CD4-positive, CD25-positive, alpha-beta regulatory T cell (primary cell): ENCODE measurements at regions not wholly inside any gene's neighbourhood (a gene's known extent, or its start where the extent isn't known, plus 50 kb on each side); places are given as distances from the start of the nearest gene placed in this dataset.

ENCODE experiments used
- ATAC-seq, 2 donors: fragments of 150-1000 bp; cut with Tn5 transposase; one replicate each; pipeline ENCODE4 v1.10.0; 2021; ENCODE audit warnings: low read depth in 2 of 2, moderate number of reproducible peaks in 2 of 2, moderate library complexity in 1 of 2
- DNase-seq, 3 donors: peaks; one replicate each; pipeline versions ENCODE4 v3.0.0 to v3.0.0-alpha.2; 2012 to 2022; ENCODE audit warnings: mixed read lengths in 1 of 3
- H3K27ac ChIP-seq: one replicate; pipeline ENCODE4 v1.7.0; 2013; ENCODE audit warnings: mild to moderate bottlenecking, low read length; ENCODE audit not compliant: insufficient read depth, poor library complexity, severe bottlenecking
- H3K27me3 ChIP-seq: one replicate; pipeline ENCODE4 v1.7.0; 2013; ENCODE audit warnings: low read length; ENCODE audit not compliant: control insufficient read depth, insufficient read depth
- H3K36me3 ChIP-seq: one replicate; pipeline ENCODE4 v1.7.0; 2013; ENCODE audit warnings: mild to moderate bottlenecking, low read length, moderate library complexity; ENCODE audit not compliant: control insufficient read depth, insufficient read depth
- H3K4me1 ChIP-seq: 2 replicates; pipeline ENCODE4 v1.7.0; 2013; ENCODE audit warnings: mild to moderate bottlenecking, low read length; ENCODE audit not compliant: insufficient read depth, control insufficient read depth, poor library complexity, severe bottlenecking
- H3K4me3 ChIP-seq: one replicate; pipeline ENCODE4 v1.7.0; 2013; ENCODE audit warnings: low read depth, mild to moderate bottlenecking, low read length, moderate library complexity
- H3K9me3 ChIP-seq, 2 experiments: 1 replicate in 1 of 2; 2 replicates in 1 of 2; pipeline ENCODE4 v1.7.0; 2013; ENCODE audit warnings: low read length in 2 of 2, mild to moderate bottlenecking in 1 of 2, moderate library complexity in 1 of 2; ENCODE audit not compliant: control insufficient read depth in 2 of 2
- H3K27ac Mint-ChIP-seq, 3 donors: one replicate each; pipeline ENCODE4 v1.8.0; 2020 to 2022; ENCODE audit warnings: mild to moderate bottlenecking in 3 of 3, mixed read lengths in 3 of 3, moderate library complexity in 2 of 3
- H3K27me3 Mint-ChIP-seq: one replicate; pipeline ENCODE4 v1.8.0; 2022; ENCODE audit warnings: mild to moderate bottlenecking, mixed read lengths
- H3K36me3 Mint-ChIP-seq: one replicate; pipeline ENCODE4 v1.8.0; 2020; ENCODE audit warnings: mixed read lengths
- H3K4me1 Mint-ChIP-seq, 4 donors: one replicate each; pipeline ENCODE4 v1.8.0; 2020 to 2022; ENCODE audit warnings: mixed read lengths in 4 of 4, mild to moderate bottlenecking in 1 of 4
- H3K4me3 Mint-ChIP-seq, 4 donors: one replicate each; pipeline ENCODE4 v1.8.0; 2020 to 2022; ENCODE audit warnings: mild to moderate bottlenecking in 4 of 4, mixed read lengths in 4 of 4, moderate library complexity in 3 of 4
- H3K9me3 Mint-ChIP-seq, 7 donors: one replicate each; pipeline ENCODE4 v1.8.0; 2020 to 2022; ENCODE audit warnings: mixed read lengths in 7 of 7, mild to moderate bottlenecking in 3 of 7, moderate library complexity in 2 of 7

DNA sequence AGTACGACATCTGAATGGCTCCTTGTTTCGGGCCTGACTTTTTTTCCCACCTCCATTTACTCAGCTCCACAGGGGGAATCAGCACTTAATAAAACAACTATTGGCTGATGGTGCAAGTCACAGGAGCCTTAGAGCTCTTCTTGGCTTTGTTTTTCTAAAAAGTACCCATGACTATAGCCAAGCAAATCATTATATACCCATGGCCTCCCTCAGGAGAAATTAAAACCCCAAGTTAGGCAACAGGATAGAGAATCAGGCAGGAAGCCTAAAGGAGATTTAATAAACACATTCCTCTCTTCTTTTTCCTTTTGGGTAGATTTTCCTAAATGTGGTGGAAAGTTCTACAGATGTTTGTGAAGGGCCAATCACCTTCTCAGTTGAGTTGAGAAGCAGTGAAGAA, 91.9 kb upstream of the RBPJ start:
- ATAC-seq (no peak), DNase-seq (no peak)
- Mint-ChIP-seq H3K27ac (no peak overlapping the region), H3K9me3 (peaks cover 0 to 4% (median 0%) of the 10 kb centered on the region in 7 donors), H3K4me3 (no peak overlapping the region), H3K4me1 (peaks cover 4 to 17% (median 15%) of the 10 kb centered on the region in 4 donors), H3K27me3 (no peaks in the 10 kb centered on the region), H3K36me3 (no peaks in the 10 kb centered on the region)
- Histone ChIP-seq H3K4me3 (no peak overlapping the region), H3K27me3 (no peaks in the 10 kb centered on the region), H3K27ac (no peak overlapping the region), H3K9me3 (no peaks in the 10 kb centered on the region), H3K4me1 (peaks cover 6% of the 10 kb centered on the region), H3K36me3 (no peaks in the 10 kb centered on the region)

DNA sequence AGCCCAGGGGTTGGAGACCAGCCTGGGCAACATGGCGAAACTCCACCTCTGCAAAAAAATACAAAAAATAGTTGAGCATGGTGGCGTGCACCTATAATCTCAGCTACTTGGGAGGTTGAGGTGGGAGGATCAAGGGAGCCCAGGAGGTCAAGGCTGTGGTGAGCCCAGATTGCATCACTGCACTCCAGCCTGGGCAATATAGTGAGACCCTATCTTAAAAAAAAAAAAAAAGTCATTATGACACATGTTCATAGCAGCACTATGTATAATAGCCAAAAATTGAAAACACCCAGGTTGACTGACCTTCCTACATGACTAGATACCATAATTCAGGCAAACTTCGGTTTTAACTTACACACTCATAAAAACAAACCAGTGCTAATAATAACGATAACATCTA, 90.8 kb upstream of the RBPJ start:
- peaks cover 6% of the 10 kb centered on the region for H3K4me1 ChIP-seq
- no peak overlapping the region for H3K4me3 Mint-ChIP-seq
- no peak overlapping the region for H3K27ac ChIP-seq
- no peaks in the 10 kb centered on the region for H3K9me3 ChIP-seq
- DNase-seq (no peak), ATAC-seq (no peak)
- H3K27me3 ChIP-seq: no peaks in the 10 kb centered on the region
- H3K27ac Mint-ChIP-seq: no peak overlapping the region
- no peaks in the 10 kb centered on the region for H3K27me3 Mint-ChIP-seq
- no peaks in the 10 kb centered on the region for H3K36me3 Mint-ChIP-seq
- H3K4me1 Mint-ChIP-seq: peaks cover 4 to 25% (median 20%) of the 10 kb centered on the region in 4 donors
- no peak overlapping the region for H3K4me3 ChIP-seq
- H3K36me3 ChIP-seq: no peaks in the 10 kb centered on the region
- peaks cover 0 to 5% (median 0%) of the 10 kb centered on the region in 7 donors for H3K9me3 Mint-ChIP-seq

DNA sequence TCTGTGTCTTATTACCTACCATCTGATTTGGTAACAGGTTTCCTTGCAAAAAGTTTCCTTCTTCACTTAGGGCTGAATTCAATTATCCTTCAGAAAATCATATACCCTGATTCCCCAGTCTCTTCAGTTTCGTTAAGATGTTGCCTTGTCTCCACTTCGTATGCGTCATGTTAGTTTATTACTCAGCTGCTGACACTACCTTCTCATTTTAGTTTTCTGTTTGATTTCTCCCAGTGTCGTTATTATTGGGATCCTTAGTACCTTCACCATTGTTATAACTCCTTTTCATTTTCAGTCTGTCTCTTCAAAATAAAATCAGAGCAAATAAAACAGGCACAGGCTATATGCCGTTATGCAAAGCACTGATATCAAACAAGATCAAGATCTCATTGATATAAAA, 87.5 kb upstream of the RBPJ start:
- DNase-seq: no peak
- peaks cover 9% of the 10 kb centered on the region for H3K27me3 Mint-ChIP-seq
- Histone ChIP-seq H3K27ac (peak overlapping the region; percentile 30), H3K27me3 (peaks cover 2% of the 10 kb centered on the region), H3K4me3 (peak overlapping the region; percentile 54), H3K4me1 (peaks cover 6% of the 10 kb centered on the region), H3K36me3 (no peaks in the 10 kb centered on the region), H3K9me3 (no peaks in the 10 kb centered on the region)
- H3K4me1 Mint-ChIP-seq: peaks cover 4 to 26% (median 20%) of the 10 kb centered on the region in 4 donors
- peak overlapping the region in 2 of 3 donors; percentile 19 to 74 for H3K27ac Mint-ChIP-seq
- H3K36me3 Mint-ChIP-seq: no peaks in the 10 kb centered on the region
- peak overlapping the region in 2 of 4 donors; percentile 2 to 30 for H3K4me3 Mint-ChIP-seq
- H3K9me3 Mint-ChIP-seq: peaks cover 0 to 5% (median 0%) of the 10 kb centered on the region in 7 donors
- no peak for ATAC-seq

DNA sequence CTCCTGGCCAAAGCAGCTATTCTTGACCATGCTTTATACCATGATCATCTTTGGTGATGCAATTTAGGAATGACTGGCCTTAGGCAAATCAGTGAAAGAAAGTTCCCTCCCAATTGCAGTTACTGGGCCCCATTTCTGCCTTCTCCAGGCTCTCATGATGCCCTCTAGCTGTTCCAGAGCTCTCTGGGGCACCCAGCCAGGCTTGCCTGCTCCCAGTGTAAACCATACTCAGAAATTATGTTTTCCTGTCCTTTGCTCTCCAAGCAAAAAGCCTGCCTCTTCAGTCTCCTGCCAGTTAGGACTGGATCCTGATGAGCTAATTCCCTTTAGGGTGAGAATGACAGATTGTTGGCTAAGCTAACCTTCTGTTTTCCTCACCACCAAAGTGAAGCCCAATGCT, 85.3 kb upstream of the RBPJ start:
- Mint-ChIP-seq H3K27me3 (peaks cover 13% of the 10 kb centered on the region), H3K27ac (no peak overlapping the region), H3K9me3 (peaks cover 0 to 5% (median 0%) of the 10 kb centered on the region in 7 donors), H3K4me3 (no peak overlapping the region), H3K4me1 (peaks cover 4 to 26% (median 20%) of the 10 kb centered on the region in 4 donors), H3K36me3 (no peaks in the 10 kb centered on the region)
- DNase-seq (no peak), ATAC-seq (no peak)
- H3K36me3 ChIP-seq: no peaks in the 10 kb centered on the region
- H3K9me3 ChIP-seq: no peaks in the 10 kb centered on the region
- peaks cover 6% of the 10 kb centered on the region for H3K4me1 ChIP-seq
- no peak overlapping the region for H3K4me3 ChIP-seq
- no peak overlapping the region for H3K27ac ChIP-seq
- H3K27me3 ChIP-seq: peaks cover 2% of the 10 kb centered on the region

DNA sequence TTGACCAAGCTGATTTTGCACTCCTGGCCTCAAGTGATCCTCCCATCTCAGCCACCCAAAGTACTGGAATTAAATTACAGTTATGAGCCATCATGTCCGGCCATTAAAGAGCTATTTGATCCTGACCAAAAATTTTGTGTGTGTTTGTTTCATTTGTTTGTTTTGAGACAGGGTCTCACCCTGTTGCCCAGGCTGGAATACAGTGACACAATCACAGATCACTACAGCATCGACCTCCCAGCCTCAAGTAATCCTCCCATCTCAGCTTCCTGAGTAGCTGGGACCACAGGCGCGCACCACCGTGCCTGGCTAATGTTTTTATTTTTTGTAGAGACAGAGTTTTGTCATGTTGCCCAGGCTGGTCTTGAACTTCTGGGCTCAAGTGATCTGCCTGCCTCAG, 82.9 kb upstream of the RBPJ start:
- H3K36me3 Mint-ChIP-seq: no peaks in the 10 kb centered on the region
- peaks cover 0 to 1% (median 0%) of the 10 kb centered on the region in 7 donors for H3K9me3 Mint-ChIP-seq
- ATAC-seq (no peak), DNase-seq (no peak)
- H3K4me1 ChIP-seq: peaks cover 6% of the 10 kb centered on the region
- no peaks in the 10 kb centered on the region for H3K9me3 ChIP-seq
- H3K27ac Mint-ChIP-seq: no peak overlapping the region
- H3K27me3 ChIP-seq: peaks cover 2% of the 10 kb centered on the region
- H3K4me3 ChIP-seq: no peak overlapping the region
- peaks cover 4 to 19% (median 14%) of the 10 kb centered on the region in 4 donors for H3K4me1 Mint-ChIP-seq
- H3K27ac ChIP-seq: no peak overlapping the region
- peaks cover 13% of the 10 kb centered on the region for H3K27me3 Mint-ChIP-seq
- H3K4me3 Mint-ChIP-seq: no peak overlapping the region
- no peaks in the 10 kb centered on the region for H3K36me3 ChIP-seq

DNA sequence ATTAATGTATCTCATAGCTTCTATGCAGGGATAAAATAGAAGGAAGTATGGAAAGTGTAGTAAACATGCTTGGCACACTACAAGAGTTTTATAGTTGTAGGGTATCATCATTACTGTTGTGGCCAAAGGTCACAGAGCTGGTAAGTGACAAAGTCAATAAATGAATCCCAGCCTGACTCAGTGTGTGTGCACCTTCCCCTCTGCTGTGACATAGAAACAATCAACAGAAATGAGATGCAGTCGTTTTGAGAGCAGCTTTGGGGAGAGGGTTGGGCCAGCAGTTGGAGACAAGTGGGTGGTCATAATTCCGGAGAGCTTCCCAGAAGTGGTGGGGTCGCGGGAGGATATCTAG, 82.4 kb upstream of the RBPJ start:
- Mint-ChIP-seq H3K4me1 (peaks cover 2 to 14% (median 9%) of the 10 kb centered on the region in 4 donors), H3K27me3 (peaks cover 13% of the 10 kb centered on the region), H3K9me3 (peaks cover 0 to 1% (median 0%) of the 10 kb centered on the region in 7 donors), H3K27ac (peak overlapping the region in 1 of 3 donors; percentile 7), H3K36me3 (no peaks in the 10 kb centered on the region), H3K4me3 (no peak overlapping the region)
- DNase-seq (no peak), ATAC-seq (no peak)
- Histone ChIP-seq H3K36me3 (no peaks in the 10 kb centered on the region), H3K27ac (no peak overlapping the region), H3K4me1 (peaks cover 4% of the 10 kb centered on the region), H3K4me3 (no peak overlapping the region), H3K27me3 (peaks cover 2% of the 10 kb centered on the region), H3K9me3 (no peaks in the 10 kb centered on the region)

DNA sequence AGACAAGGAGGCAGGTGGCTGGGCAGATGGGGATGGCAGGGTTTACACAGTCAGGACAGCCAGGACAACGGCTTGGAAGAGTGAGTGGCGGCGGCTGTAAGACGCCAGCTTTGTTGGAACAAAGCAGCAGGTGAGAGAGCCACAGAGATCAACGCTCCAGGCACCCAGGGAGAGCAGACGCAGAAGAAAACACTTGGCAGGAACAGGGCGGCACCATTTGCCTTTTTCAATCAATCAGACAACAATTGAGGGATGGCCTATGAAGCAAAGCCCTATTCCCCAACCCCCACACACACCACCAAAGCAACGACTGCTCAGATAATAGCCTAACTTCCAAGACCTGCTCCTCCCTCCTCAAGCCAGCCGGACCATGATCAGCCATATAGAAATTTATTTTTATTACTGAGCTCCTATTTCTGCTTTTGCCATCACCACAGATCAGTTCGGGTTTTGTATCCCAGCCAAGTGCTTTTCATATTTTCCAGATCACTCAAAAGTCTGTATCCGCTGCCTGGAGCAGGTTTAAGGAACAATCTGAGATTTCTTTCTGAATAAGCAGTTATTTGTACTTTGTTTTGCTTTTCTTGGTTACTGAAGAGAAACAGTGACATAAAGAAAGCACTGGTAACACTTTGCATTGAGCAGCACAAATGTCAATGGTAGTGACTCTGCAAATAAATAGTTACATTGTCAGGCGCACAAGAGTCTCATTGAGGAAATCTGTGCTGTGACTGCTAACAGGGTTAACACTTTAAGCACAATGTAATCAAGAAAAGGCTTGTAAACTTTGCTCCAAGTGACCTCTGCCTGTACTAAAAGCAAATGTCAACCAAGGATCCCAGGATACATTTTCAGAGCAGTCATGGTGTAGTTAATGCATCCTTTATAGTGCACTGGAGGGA, 81.8 kb upstream of the RBPJ start:
- Histone ChIP-seq H3K27me3 (peaks cover 2% of the 10 kb centered on the region), H3K27ac (no peak overlapping the region), H3K36me3 (no peaks in the 10 kb centered on the region), H3K4me1 (no peaks in the 10 kb centered on the region), H3K4me3 (no peak overlapping the region), H3K9me3 (no peaks in the 10 kb centered on the region)
- peaks cover 13% of the 10 kb centered on the region for H3K27me3 Mint-ChIP-seq
- H3K4me3 Mint-ChIP-seq: no peak overlapping the region
- peak overlapping the region in 1 of 3 donors; percentile 7 for H3K27ac Mint-ChIP-seq
- H3K9me3 Mint-ChIP-seq: peaks cover 0 to 1% (median 0%) of the 10 kb centered on the region in 7 donors
- peaks cover 0 to 7% (median 3%) of the 10 kb centered on the region in 4 donors for H3K4me1 Mint-ChIP-seq
- DNase-seq (no peak), ATAC-seq (no peak)
- no peaks in the 10 kb centered on the region for H3K36me3 Mint-ChIP-seq

DNA sequence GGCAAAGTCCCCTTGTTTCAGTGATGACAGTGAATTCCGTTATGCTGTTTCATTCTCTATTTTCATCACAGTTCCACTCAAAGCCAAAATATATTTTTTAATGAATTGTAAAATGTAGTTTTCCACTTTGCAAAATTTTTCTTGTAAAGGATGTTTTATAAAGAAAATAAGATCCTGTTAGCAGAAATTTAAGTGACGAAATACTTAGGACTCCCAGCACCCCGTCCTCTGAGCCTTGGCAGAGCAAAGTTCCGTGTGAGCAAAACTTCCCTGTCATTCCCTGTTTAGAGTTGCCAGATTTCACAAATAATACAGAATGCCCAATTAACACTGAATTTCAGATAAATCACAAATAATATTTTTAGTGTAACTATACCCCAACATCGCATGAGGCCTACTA, 81.0 kb upstream of the RBPJ start:
- Mint-ChIP-seq H3K27me3 (peaks cover 13% of the 10 kb centered on the region), H3K36me3 (no peaks in the 10 kb centered on the region), H3K4me1 (peaks cover 0 to 2% (median under 1%) of the 10 kb centered on the region in 4 donors), H3K9me3 (peaks cover 0 to 1% (median 0%) of the 10 kb centered on the region in 7 donors), H3K27ac (no peak overlapping the region), H3K4me3 (no peak overlapping the region)
- no peak for DNase-seq
- Histone ChIP-seq H3K27ac (no peak overlapping the region), H3K36me3 (no peaks in the 10 kb centered on the region), H3K4me1 (no peaks in the 10 kb centered on the region), H3K9me3 (no peaks in the 10 kb centered on the region), H3K27me3 (peaks cover 2% of the 10 kb centered on the region), H3K4me3 (no peak overlapping the region)
- no peak for ATAC-seq
